Trophoblast cell (in vitro differentiated cells and primary cell): ENCODE measurements at regions not wholly inside any gene's neighbourhood (a gene's known extent, or its start where the extent isn't known, plus 50 kb on each side); places are given as distances from the start of the nearest gene placed in this dataset.
"Not testable (repeated sequence)": the region's sequence is repeated elsewhere in the genome, so short reads cannot be mapped to it uniquely, and the experiment has no call there.

Experiments
- DNase-seq, 2 donors: peaks; one replicate each; pipeline ENCODE4 v3.0.0-alpha.2; 2016
- H2AFZ ChIP-seq: 2 replicates; pipeline ENCODE4 v1.6.1; 2013; ENCODE audit warnings: low read length, moderate library complexity, mild to moderate bottlenecking; ENCODE audit not compliant: insufficient read depth, poor library complexity
- H2AK5ac ChIP-seq: 2 replicates; pipeline ENCODE4 v1.6.1; 2013; ENCODE audit warnings: mild to moderate bottlenecking, low read length
- H2BK120ac ChIP-seq: 2 replicates; pipeline ENCODE4 v1.6.1; 2013; ENCODE audit warnings: low read length, mild to moderate bottlenecking, moderate library complexity; ENCODE audit not compliant: insufficient read depth, poor library complexity
- H2BK12ac ChIP-seq: 2 replicates; pipeline ENCODE4 v1.6.1; 2013; ENCODE audit warnings: mild to moderate bottlenecking, low read length, moderate library complexity
- H2BK5ac ChIP-seq: 2 replicates; pipeline ENCODE4 v1.6.1; 2013; ENCODE audit warnings: low read length, low read depth, moderate library complexity, mild to moderate bottlenecking; ENCODE audit not compliant: poor library complexity
- H3K14ac ChIP-seq: 2 replicates; pipeline ENCODE4 v1.6.1; 2013; ENCODE audit warnings: mild to moderate bottlenecking, low read length
- H3K18ac ChIP-seq: 2 replicates; pipeline ENCODE4 v1.6.1; 2013; ENCODE audit warnings: mild to moderate bottlenecking, low read length
- H3K23ac ChIP-seq: 2 replicates; pipeline ENCODE4 v1.6.1; 2013; ENCODE audit warnings: low read length
- H3K27ac ChIP-seq: 2 replicates; pipeline ENCODE4 v1.5.1; 2013; ENCODE audit warnings: low read depth, mild to moderate bottlenecking, inconsistent platforms, low read length, moderate library complexity
- H3K27me3 ChIP-seq: 2 replicates; pipeline ENCODE4 v1.6.1; 2013; ENCODE audit warnings: inconsistent platforms, mild to moderate bottlenecking, low read length, moderate library complexity; ENCODE audit not compliant: insufficient read depth
- H3K36me3 ChIP-seq, 2 experiments: 1 replicate in 1 of 2; 2 replicates in 1 of 2; pipeline ENCODE4 v1.6.1; 2013; ENCODE audit warnings: low read length in 2 of 2, mild to moderate bottlenecking in 2 of 2, moderate library complexity in 1 of 2; ENCODE audit not compliant: insufficient read depth in 2 of 2, control insufficient read depth in 1 of 2
- H3K4ac ChIP-seq: 2 replicates; pipeline ENCODE4 v1.6.1; 2013; ENCODE audit warnings: low read depth, mild to moderate bottlenecking, low read length, moderate library complexity
- H3K4me1 ChIP-seq, 2 experiments: 1 replicate in 1 of 2; 2 replicates in 1 of 2; pipeline ENCODE4 v1.6.1; 2013; ENCODE audit warnings: low read length in 2 of 2, mild to moderate bottlenecking in 2 of 2, moderate library complexity in 1 of 2; ENCODE audit not compliant: insufficient read depth in 2 of 2, control insufficient read depth in 1 of 2
- H3K4me2 ChIP-seq: 2 replicates; pipeline ENCODE4 v1.6.1; 2013; ENCODE audit warnings: inconsistent platforms, mild to moderate bottlenecking, low read length, moderate library complexity
- H3K4me3 ChIP-seq: 2 replicates; pipeline ENCODE4 v1.5.1; 2013; ENCODE audit warnings: mild to moderate bottlenecking, low read depth, low read length, inconsistent platforms
- H3K79me1 ChIP-seq: one replicate; pipeline ENCODE4 v1.6.1; 2013; ENCODE audit warnings: low read length
- H3K79me2 ChIP-seq: 2 replicates; pipeline ENCODE4 v1.6.1; 2013; ENCODE audit warnings: low read length, mild to moderate bottlenecking; ENCODE audit not compliant: control insufficient read depth, insufficient read depth, poor library complexity
- H3K9ac ChIP-seq: 2 replicates; pipeline ENCODE4 v1.6.1; 2013; ENCODE audit warnings: mild to moderate bottlenecking, low read length
- H3K9me3 ChIP-seq: 2 replicates; pipeline ENCODE4 v1.6.1; 2013; ENCODE audit warnings: low read depth, mild to moderate bottlenecking, control low read depth, inconsistent platforms, low read length; ENCODE audit not compliant: insufficient read depth
- H4K12ac ChIP-seq: 2 replicates; pipeline ENCODE4 v1.6.1; 2013; ENCODE audit warnings: low read depth, mild to moderate bottlenecking, low read length, moderate library complexity
- H4K8ac ChIP-seq: 2 replicates; pipeline ENCODE4 v1.6.1; 2013; ENCODE audit warnings: low read depth, mild to moderate bottlenecking, low read length, moderate library complexity
- H4K91ac ChIP-seq: one replicate; pipeline ENCODE4 v1.6.1; 2013; ENCODE audit warnings: low read depth, mild to moderate bottlenecking, low read length, moderate library complexity
- WGBS: extraction: QIAGEN DNeasy Blood & Tissue Kit; methylation state at CpG from one replicate; pipeline ENCODE4 v1.1.7; 2013; ENCODE audit warnings: missing lambda C conversion rate; ENCODE audit not compliant: insufficient read length, insufficient coverage; ENCODE audit errors: extremely low coverage; 5-methylcytosine and 5-hydroxymethylcytosine counted together

GRCh38 chr20:4632876-4633275 is 53.4 kb upstream of the PRNP start:
- Histone ChIP-seq H2BK120ac (no peak overlapping the region), H3K27me3 (no peaks in the 10 kb centered on the region), H3K27ac (no peak overlapping the region), H3K79me2 (no peaks in the 10 kb centered on the region), H3K4me1 (no peaks in the 10 kb centered on the region), H3K14ac (no peak overlapping the region), H2AFZ (no peak overlapping the region), H4K91ac (no peak overlapping the region), H3K79me1 (no peaks in the 10 kb centered on the region), H4K8ac (no peak overlapping the region), H3K4me2 (no peak overlapping the region), H3K4me3 (no peak overlapping the region), H2BK12ac (no peak overlapping the region), H3K4ac (no peak overlapping the region), H4K12ac (no peak overlapping the region), H3K9me3 (peaks cover 7% of the 10 kb centered on the region), H2AK5ac (no peak overlapping the region), H3K36me3 (no peaks in the 10 kb centered on the region), H2BK5ac (no peak overlapping the region), H3K18ac (no peak overlapping the region), H3K23ac (no peak overlapping the region), H3K9ac (no peak overlapping the region)
- DNase-seq = no peak
- no CpG with 5 or more reads among the region's 4 CpGs for WGBS

- no CpG with 5 or more reads among the region's 4 CpGs for WGBS
- H3K4me3 ChIP-seq = no peak overlapping the region
Observed at GRCh38 chr20:4626228-4626627, 60.0 kb upstream of the PRNP start.

GRCh38 chr20:4625687-4626086 is 60.6 kb upstream of the PRNP start:
- Histone ChIP-seq H4K12ac (no peak overlapping the region), H3K18ac (no peak overlapping the region), H3K79me2 (no peaks in the 10 kb centered on the region), H2BK5ac (no peak overlapping the region), H3K14ac (no peak overlapping the region), H3K4me3 (no peak overlapping the region), H2BK12ac (no peak overlapping the region), H2AFZ (no peak overlapping the region), H3K4me2 (no peak overlapping the region), H3K36me3 (no peaks in the 10 kb centered on the region), H2BK120ac (no peak overlapping the region), H3K27me3 (no peaks in the 10 kb centered on the region), H3K9ac (no peak overlapping the region), H3K23ac (no peak overlapping the region), H3K9me3 (no peaks in the 10 kb centered on the region), H4K91ac (no peak overlapping the region), H3K4me1 (no peaks in the 10 kb centered on the region), H3K79me1 (no peaks in the 10 kb centered on the region), H2AK5ac (no peak overlapping the region), H3K27ac (no peak overlapping the region), H4K8ac (no peak overlapping the region), H3K4ac (no peak overlapping the region)
- no peak for DNase-seq
- WGBS = no CpG with 5 or more reads among the region's 5 CpGs

More at GRCh38 chr20:4626228-4626627, 60.0 kb upstream of the PRNP start:
- no peak overlapping the region for H2AK5ac ChIP-seq
- no peaks in the 10 kb centered on the region for H3K4me1 ChIP-seq
- no peaks in the 10 kb centered on the region for H3K79me1 ChIP-seq
- no peak overlapping the region for H3K23ac ChIP-seq
- no peak overlapping the region for H4K8ac ChIP-seq
- no peak overlapping the region for H3K9ac ChIP-seq
- DNase-seq = no peak
- no peak overlapping the region for H3K4ac ChIP-seq
- no peak overlapping the region for H3K14ac ChIP-seq
- H3K4me2 ChIP-seq = no peak overlapping the region
- H4K12ac ChIP-seq = no peak overlapping the region
- no peak overlapping the region for H2BK12ac ChIP-seq
- H4K91ac ChIP-seq = no peak overlapping the region
- H3K27me3 ChIP-seq = no peaks in the 10 kb centered on the region
- H2AFZ ChIP-seq = no peak overlapping the region
- H2BK120ac ChIP-seq = no peak overlapping the region
- H3K9me3 ChIP-seq = no peaks in the 10 kb centered on the region
- no peak overlapping the region for H3K27ac ChIP-seq
- H3K18ac ChIP-seq = no peak overlapping the region
- H3K79me2 ChIP-seq = no peaks in the 10 kb centered on the region
- no peaks in the 10 kb centered on the region for H3K36me3 ChIP-seq
- H2BK5ac ChIP-seq = no peak overlapping the region

- not testable (repeated sequence) for H3K9ac ChIP-seq, H3K18ac ChIP-seq, H3K4me3 ChIP-seq, H3K14ac ChIP-seq, H2BK120ac ChIP-seq, H4K91ac ChIP-seq, DNase-seq, H3K4me1 ChIP-seq, H2AK5ac ChIP-seq, H2AFZ ChIP-seq, H3K27me3 ChIP-seq, H3K23ac ChIP-seq, H2BK5ac ChIP-seq, H2BK12ac ChIP-seq, H3K9me3 ChIP-seq, H3K4ac ChIP-seq, H3K4me2 ChIP-seq, H3K36me3 ChIP-seq, H3K79me1 ChIP-seq, H3K79me2 ChIP-seq, H4K12ac ChIP-seq, H4K8ac ChIP-seq, H3K27ac ChIP-seq
- no CpG with 5 or more reads among the region's 11 CpGs for WGBS
Observed at GRCh38 chr20:4624675-4625336, 61.5 kb upstream of the PRNP start.
